Naive thymus-derived CD4-positive, alpha-beta T cell (primary cell): ENCODE measurements at regions not wholly inside any gene's neighbourhood (a gene's known extent, or its start where the extent isn't known, plus 50 kb on each side); places are given as distances from the start of the nearest gene placed in this dataset.

Source experiments
- ATAC-seq: fragments of 150-1000 bp; cut with Tn5 transposase; 2 replicates; pipeline ENCODE4 v1.10.0; 2021; ENCODE audit warnings: mild to moderate bottlenecking, moderate library complexity
- CTCF ChIA-PET: fragments of 350-600 bp; sonication (Branson Sonifier 250); formaldehyde crosslinking; loops from one replicate; lab custom pipeline; 2021; ENCODE audit warnings: antibody characterized with exemption; lab: Charles Lee
- POLR2A ChIA-PET: fragments of 350-600 bp; sonication (Branson Sonifier 250); formaldehyde crosslinking; loops from one replicate; lab custom pipeline; 2021; ENCODE audit warnings: antibody characterized with exemption, inconsistent platforms; lab: Charles Lee
- DNase-seq, 9 donors: peaks; one replicate each; pipeline versions ENCODE4 v3.0.0 to v3.0.0-alpha.2; 2020 to 2022; ENCODE audit warnings: mixed read lengths in 1 of 9
- H3K27ac ChIP-seq: one replicate; pipeline ENCODE4 v1.7.0; 2013; ENCODE audit warnings: mild to moderate bottlenecking, low read depth, low read length, moderate library complexity
- H3K27me3 ChIP-seq, 2 donors: one replicate each; pipeline ENCODE4 v1.7.0; 2013; ENCODE audit warnings: low read length in 2 of 2, mild to moderate bottlenecking in 2 of 2, moderate library complexity in 2 of 2; ENCODE audit not compliant: control insufficient read depth in 2 of 2, insufficient read depth in 2 of 2
- H3K36me3 ChIP-seq, 3 experiments: 1 replicate in 2 of 3; 2 replicates in 1 of 3; pipeline ENCODE4 v1.7.0; 2013; ENCODE audit warnings: low read length in 3 of 3, mild to moderate bottlenecking in 3 of 3, moderate library complexity in 1 of 3; ENCODE audit not compliant: insufficient read depth in 3 of 3, control insufficient read depth in 2 of 3
- H3K4me1 ChIP-seq, 2 donors: one replicate each; pipeline ENCODE4 v1.7.0; 2013; ENCODE audit warnings: low read length in 2 of 2, mild to moderate bottlenecking in 2 of 2, moderate library complexity in 1 of 2; ENCODE audit not compliant: control insufficient read depth in 2 of 2, insufficient read depth in 2 of 2
- H3K4me3 ChIP-seq: 2 replicates; pipeline ENCODE4 v1.7.0; 2013; ENCODE audit warnings: mild to moderate bottlenecking, low read length
- H3K9me3 ChIP-seq, 3 experiments: 1 replicate in 2 of 3; 2 replicates in 1 of 3; pipeline ENCODE4 v1.7.0; 2013; ENCODE audit warnings: low read length in 3 of 3; ENCODE audit not compliant: control insufficient read depth in 2 of 3
- H3K27ac Mint-ChIP-seq, 9 donors: one replicate each; pipeline ENCODE4 v1.8.0; 2020 to 2022; ENCODE audit warnings: mixed read lengths in 9 of 9, mild to moderate bottlenecking in 8 of 9, moderate library complexity in 5 of 9, inconsistent platforms in 2 of 9
- H3K27me3 Mint-ChIP-seq, 5 donors: one replicate each; pipeline ENCODE4 v1.8.0; 2021 to 2022; ENCODE audit warnings: mixed read lengths in 5 of 5, mild to moderate bottlenecking in 1 of 5
- H3K36me3 Mint-ChIP-seq, 5 donors: one replicate each; pipeline ENCODE4 v1.8.0; 2020 to 2022; ENCODE audit warnings: mixed read lengths in 5 of 5, mild to moderate bottlenecking in 3 of 5, inconsistent platforms in 1 of 5
- H3K4me1 Mint-ChIP-seq, 7 donors: one replicate each; pipeline ENCODE4 v1.8.0; 2020 to 2022; ENCODE audit warnings: mixed read lengths in 7 of 7, mild to moderate bottlenecking in 3 of 7, inconsistent platforms in 1 of 7
- H3K4me3 Mint-ChIP-seq, 10 donors: one replicate each; pipeline ENCODE4 v1.8.0; 2020 to 2022; ENCODE audit warnings: mild to moderate bottlenecking in 10 of 10, mixed read lengths in 10 of 10, moderate library complexity in 6 of 10, inconsistent platforms in 2 of 10
- H3K9me3 Mint-ChIP-seq, 11 donors: one replicate each; pipeline ENCODE4 v1.8.0; 2020 to 2022; ENCODE audit warnings: mixed read lengths in 11 of 11, mild to moderate bottlenecking in 4 of 11, inconsistent platforms in 1 of 11, moderate library complexity in 1 of 11
- intact Hi-C, 2 donors: fragments of 100-400 bp; cut with micrococcal nuclease; formaldehyde crosslinking; loops; one replicate each; pipeline ENCODE4 v1.15.1; 2023

DNA sequence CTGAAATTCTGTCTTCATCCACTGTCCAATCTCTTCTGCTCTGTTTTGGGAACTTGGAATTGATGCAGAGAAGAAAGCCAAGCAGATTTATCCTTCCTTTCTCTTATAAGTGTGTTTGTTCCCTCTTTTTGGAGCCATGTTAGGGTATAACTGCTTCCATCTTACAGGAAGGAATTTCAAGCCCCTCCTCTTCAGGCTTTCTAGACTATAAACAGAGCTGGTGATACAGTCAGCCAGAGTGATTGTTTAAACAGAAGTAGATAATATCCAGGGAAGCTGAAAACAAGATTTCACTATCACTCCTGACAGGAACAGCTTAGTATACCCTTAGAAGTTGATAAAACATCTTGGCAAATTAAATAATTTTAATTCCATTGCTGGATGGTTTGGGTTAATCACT is 102.1 kb upstream of the DMRT1 start:
- H3K27me3 Mint-ChIP-seq = peaks cover 0 to 3% (median 0%) of the 10 kb centered on the region in 5 donors
- intact Hi-C loops = no loop called here
- peaks cover 0 to 34% (median 10%) of the 10 kb centered on the region in 5 donors for H3K36me3 Mint-ChIP-seq
- no peak overlapping the region for H3K4me3 ChIP-seq
- H3K9me3 Mint-ChIP-seq = no peaks in the 10 kb centered on the region
- ChIA-PET CTCF (no interaction called here), POLR2A (interaction anchor here (1.3 kb wide), 1 partner anchor 12 kb away, joined by 3 read pairs; no protein-coding TSS in a partner anchor)
- no peaks in the 10 kb centered on the region for H3K4me1 ChIP-seq
- peaks cover 0 to 1% (median 0%) of the 10 kb centered on the region in 7 donors for H3K4me1 Mint-ChIP-seq
- no peaks in the 10 kb centered on the region for H3K9me3 ChIP-seq
- no peak for DNase-seq
- H3K4me3 Mint-ChIP-seq = no peak overlapping the region
- H3K27ac ChIP-seq = no peak overlapping the region
- ATAC-seq = no peak
- no peak overlapping the region for H3K27ac Mint-ChIP-seq
- H3K36me3 ChIP-seq = peaks cover 0 to 58% (median 0%) of the 10 kb centered on the region in 3 experiments
- no peaks in the 10 kb centered on the region for H3K27me3 ChIP-seq

DNA sequence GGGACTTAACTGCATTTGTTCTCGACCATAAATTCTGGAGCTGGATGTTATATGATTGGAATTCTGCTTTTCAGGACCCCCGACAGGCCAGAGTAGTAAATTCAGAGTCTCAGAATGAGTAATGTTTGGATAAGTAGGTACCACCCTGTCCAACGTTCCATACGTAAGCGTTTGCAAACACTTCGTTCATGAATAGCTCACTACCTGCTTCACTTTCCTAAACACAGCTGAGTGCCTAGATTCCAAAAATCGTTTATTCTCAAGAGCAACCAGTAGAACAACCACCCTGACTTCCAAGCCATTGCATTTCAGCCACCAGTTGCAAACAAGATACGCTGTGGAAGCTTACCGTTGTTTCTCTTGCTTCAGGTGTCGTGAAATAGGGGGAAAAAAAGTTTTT is 101.3 kb upstream of the DMRT1 start:
- Mint-ChIP-seq H3K4me1 (peaks cover 0 to 1% (median 0%) of the 10 kb centered on the region in 7 donors), H3K36me3 (peaks cover 0 to 33% (median 17%) of the 10 kb centered on the region in 5 donors), H3K27me3 (peaks cover 0 to 3% (median 0%) of the 10 kb centered on the region in 5 donors), H3K27ac (no peak overlapping the region), H3K9me3 (no peaks in the 10 kb centered on the region), H3K4me3 (no peak overlapping the region)
- Histone ChIP-seq H3K27me3 (no peaks in the 10 kb centered on the region), H3K36me3 (peaks cover 0 to 54% (median 0%) of the 10 kb centered on the region in 3 experiments), H3K4me1 (no peaks in the 10 kb centered on the region), H3K4me3 (no peak overlapping the region), H3K27ac (no peak overlapping the region), H3K9me3 (no peaks in the 10 kb centered on the region)
- DNase-seq (no peak), ATAC-seq (no peak)
- ChIA-PET CTCF (no interaction called here), POLR2A (interaction anchor here (1.3 kb wide), 1 partner anchor 11 kb away, joined by 3 read pairs; no protein-coding TSS in a partner anchor)
- intact Hi-C loops = no loop called here

DNA sequence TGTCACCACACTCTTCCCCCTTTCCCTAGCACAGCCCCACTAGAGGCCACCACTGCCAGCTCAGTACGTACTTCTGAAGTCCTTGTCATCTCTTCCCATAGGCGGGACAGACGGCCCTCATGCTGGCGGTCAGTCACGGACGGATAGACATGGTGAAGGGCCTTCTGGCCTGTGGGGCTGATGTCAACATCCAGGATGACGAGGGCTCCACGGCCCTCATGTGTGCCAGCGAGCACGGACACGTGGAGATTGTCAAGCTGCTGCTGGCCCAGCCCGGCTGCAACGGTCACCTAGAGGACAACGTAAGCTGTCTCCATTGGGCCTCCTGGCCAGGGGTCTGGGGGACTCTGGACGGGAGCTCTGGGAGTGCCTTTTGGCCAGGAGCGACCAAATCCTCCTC is 99.4 kb upstream of the DMRT1 start:
- Histone ChIP-seq H3K4me1 (no peaks in the 10 kb centered on the region), H3K27me3 (no peaks in the 10 kb centered on the region), H3K4me3 (no peak overlapping the region), H3K27ac (no peak overlapping the region), H3K9me3 (no peaks in the 10 kb centered on the region), H3K36me3 (peaks cover 0 to 48% (median 0%) of the 10 kb centered on the region in 3 experiments)
- ChIA-PET POLR2A (interaction anchor here (0.6 kb wide), 1 partner anchor 18 kb away, joined by 5 read pairs; no protein-coding TSS in a partner anchor), CTCF (no interaction called here)
- Mint-ChIP-seq H3K27ac (peak overlapping the region in 1 of 9 donors; percentile 4), H3K9me3 (no peaks in the 10 kb centered on the region), H3K27me3 (peaks cover 0 to 3% (median 0%) of the 10 kb centered on the region in 5 donors), H3K36me3 (peaks cover 0 to 36% (median 18%) of the 10 kb centered on the region in 5 donors), H3K4me3 (no peak overlapping the region), H3K4me1 (peaks cover 0 to 4% (median 2%) of the 10 kb centered on the region in 7 donors)
- DNase-seq (no peak), ATAC-seq (no peak)
- intact Hi-C loops = no loop called here

DNA sequence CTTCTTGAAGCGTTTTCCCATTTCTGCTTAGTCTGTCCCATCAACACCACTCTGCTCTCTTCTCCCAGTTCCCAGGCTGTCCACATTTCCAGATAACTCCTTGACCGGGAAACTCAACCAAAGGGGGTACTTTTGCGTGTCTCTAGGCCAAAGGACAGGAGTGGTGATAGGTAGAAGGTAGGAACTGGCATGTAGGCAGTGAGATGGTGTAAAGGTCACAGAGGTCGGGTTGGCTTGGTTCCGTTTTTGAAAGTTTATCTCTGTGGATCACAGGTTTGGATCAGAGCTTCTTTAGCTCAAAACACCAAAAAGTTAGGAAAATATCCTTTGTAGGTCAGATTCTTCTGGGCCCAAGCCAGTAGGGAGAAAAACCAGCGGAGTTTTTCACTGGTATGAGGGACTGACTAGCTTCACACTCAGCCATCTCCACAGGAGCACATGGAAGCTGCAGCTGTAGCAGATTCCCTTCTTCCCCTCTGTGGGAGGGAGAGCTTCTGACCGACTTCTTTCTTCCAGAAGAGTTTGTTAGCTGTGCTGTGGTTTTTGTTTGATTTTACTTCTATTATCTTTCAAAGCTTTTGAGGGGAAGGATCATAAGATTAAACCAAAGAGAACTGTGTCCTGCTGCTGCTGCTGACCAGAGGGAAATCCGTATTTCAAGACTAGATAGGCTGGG is 98.4 kb upstream of the DMRT1 start:
- no peaks in the 10 kb centered on the region for H3K9me3 Mint-ChIP-seq
- H3K4me1 ChIP-seq = no peaks in the 10 kb centered on the region
- peaks cover 0 to 3% (median 0%) of the 10 kb centered on the region in 5 donors for H3K27me3 Mint-ChIP-seq
- peaks cover 0 to 44% (median 0%) of the 10 kb centered on the region in 3 experiments for H3K36me3 ChIP-seq
- POLR2A ChIA-PET = no interaction called here
- DNase-seq (no peak), ATAC-seq (no peak)
- peaks cover 0 to 36% (median 18%) of the 10 kb centered on the region in 5 donors for H3K36me3 Mint-ChIP-seq
- peaks cover 0 to 13% (median 9%) of the 10 kb centered on the region in 7 donors for H3K4me1 Mint-ChIP-seq
- H3K9me3 ChIP-seq = no peaks in the 10 kb centered on the region
- intact Hi-C loops = no loop called here
- H3K27ac Mint-ChIP-seq = no peak overlapping the region
- no peaks in the 10 kb centered on the region for H3K27me3 ChIP-seq
- no peak overlapping the region for H3K4me3 Mint-ChIP-seq
- CTCF ChIA-PET = no interaction called here
- no peak overlapping the region for H3K27ac ChIP-seq
- H3K4me3 ChIP-seq = no peak overlapping the region

DNA sequence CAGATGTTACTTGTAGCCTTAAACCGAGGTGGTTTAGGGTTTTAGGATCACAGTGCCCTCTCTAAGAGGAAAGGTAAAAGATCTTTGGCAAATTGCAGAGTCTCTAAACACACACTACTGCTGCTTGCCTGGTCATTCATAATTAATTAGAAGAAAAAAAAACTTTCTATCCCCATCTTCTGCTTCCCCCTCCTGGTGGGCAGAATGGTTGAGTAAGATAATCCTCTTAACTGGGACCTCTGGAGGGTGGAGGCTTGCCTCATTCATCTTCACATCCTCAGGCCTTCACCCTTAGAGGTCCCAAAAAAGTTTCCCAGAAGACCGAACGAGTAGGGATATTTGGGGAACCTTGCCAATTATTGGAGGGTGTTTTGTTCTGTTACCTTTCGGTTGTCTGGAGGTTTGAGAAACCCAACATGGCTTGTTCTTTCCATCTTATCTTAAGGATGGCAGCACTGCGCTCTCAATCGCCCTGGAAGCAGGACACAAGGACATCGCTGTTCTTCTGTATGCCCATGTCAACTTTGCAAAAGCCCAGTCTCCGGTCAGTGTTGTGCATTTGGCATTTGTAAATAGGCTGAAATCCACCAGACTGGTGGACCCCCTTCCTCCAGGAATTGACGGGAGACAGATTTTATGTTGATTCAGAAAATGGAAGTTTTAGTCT is 97.3 kb upstream of the DMRT1 start:
- DNase-seq (no peak), ATAC-seq (no peak)
- no peak overlapping the region for H3K27ac Mint-ChIP-seq
- peaks cover 0 to 3% (median 0%) of the 10 kb centered on the region in 5 donors for H3K27me3 Mint-ChIP-seq
- H3K36me3 ChIP-seq = peaks cover 0 to 32% (median 0%) of the 10 kb centered on the region in 3 experiments
- intact Hi-C loops = no loop called here
- H3K4me1 Mint-ChIP-seq = peaks cover 11 to 24% (median 18%) of the 10 kb centered on the region in 7 donors
- H3K27me3 ChIP-seq = no peaks in the 10 kb centered on the region
- H3K9me3 ChIP-seq = no peaks in the 10 kb centered on the region
- no peaks in the 10 kb centered on the region for H3K9me3 Mint-ChIP-seq
- CTCF ChIA-PET = interaction anchor here (0.8 kb wide), 1 partner anchor 10 kb away, joined by 6 read pairs; no protein-coding TSS in a partner anchor
- POLR2A ChIA-PET = no interaction called here
- peaks cover 0 to 33% (median 18%) of the 10 kb centered on the region in 5 donors for H3K36me3 Mint-ChIP-seq
- H3K27ac ChIP-seq = no peak overlapping the region
- no peak overlapping the region for H3K4me3 ChIP-seq
- H3K4me3 Mint-ChIP-seq = no peak overlapping the region
- peaks cover 7 to 8% of the 10 kb centered on the region in 2 donors for H3K4me1 ChIP-seq

DNA sequence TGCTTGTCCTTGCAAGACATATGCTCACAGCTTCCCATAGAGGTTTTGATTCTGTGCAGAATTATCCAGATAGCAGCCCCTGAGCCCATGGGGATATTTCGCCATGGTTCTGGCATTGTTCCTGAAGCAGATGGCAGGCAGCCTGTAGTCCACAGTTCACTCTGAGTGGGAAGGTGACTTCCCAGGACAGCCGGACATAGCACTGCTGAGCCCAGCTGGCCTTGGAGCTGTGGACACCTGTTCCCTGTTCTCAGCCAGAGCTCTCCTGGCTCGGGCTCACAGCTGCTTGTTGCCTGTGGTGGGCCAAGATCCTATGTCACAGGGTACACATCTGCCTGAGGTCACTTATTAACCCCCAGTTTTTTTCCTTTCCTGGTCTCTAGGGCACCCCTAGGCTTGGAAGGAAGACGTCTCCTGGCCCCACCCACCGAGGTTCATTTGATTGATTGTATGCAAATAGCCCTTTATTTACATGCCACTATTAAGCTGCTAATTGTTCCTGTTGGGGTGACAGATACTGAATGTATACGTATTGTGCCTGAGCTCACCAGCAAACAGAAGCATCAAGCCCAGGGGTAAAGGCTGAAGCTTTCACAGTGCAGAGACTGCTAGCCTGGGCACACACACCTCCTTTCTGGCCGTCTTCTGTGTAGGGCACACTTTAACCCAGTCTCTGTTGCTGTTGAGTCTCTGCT is 96.6 kb upstream of the DMRT1 start:
- H3K36me3 ChIP-seq = peaks cover 0 to 29% (median 0%) of the 10 kb centered on the region in 3 experiments
- Mint-ChIP-seq H3K27ac (peak overlapping the region in 1 of 9 donors; percentile 41), H3K4me3 (no peak overlapping the region), H3K4me1 (peaks cover 16 to 28% (median 25%) of the 10 kb centered on the region in 7 donors), H3K9me3 (no peaks in the 10 kb centered on the region), H3K27me3 (peaks cover 0 to 3% (median 0%) of the 10 kb centered on the region in 5 donors), H3K36me3 (peaks cover 0 to 33% (median 11%) of the 10 kb centered on the region in 5 donors)
- H3K4me3 ChIP-seq = no peak overlapping the region
- H3K4me1 ChIP-seq = peaks cover 14 to 15% of the 10 kb centered on the region in 2 donors
- CTCF ChIA-PET = no interaction called here
- H3K27ac ChIP-seq = no peak overlapping the region
- no peak for DNase-seq
- no peak for ATAC-seq
- no peaks in the 10 kb centered on the region for H3K9me3 ChIP-seq
- POLR2A ChIA-PET = no interaction called here
- H3K27me3 ChIP-seq = no peaks in the 10 kb centered on the region
- intact Hi-C loops = no loop called here
